GM10248 (cell line): ENCODE measurements at regions not wholly inside any gene's neighbourhood (a gene's known extent, or its start where the extent isn't known, plus 50 kb on each side); places are given as distances from the start of the nearest gene placed in this dataset.
A peak's percentile ranks its signal among the peaks of the same experiment; 100 is the strongest.
"Not testable (repeated sequence)": the region's sequence is repeated elsewhere in the genome, so short reads cannot be mapped to it uniquely, and the experiment has no call there.

Experiments
- CTCF ChIA-PET: fragments of 300-600 bp; sonication (Branson Sonifier 250); formaldehyde crosslinking; extraction: SDS; loops from one replicate; lab custom pipeline; 2021; ENCODE audit warnings: antibody characterized with exemption; lab: Yijun Ruan, JAX
- POLR2A ChIA-PET: fragments of 350-650 bp; sonication (Branson Sonifier 250); formaldehyde crosslinking; extraction: SDS; loops from one replicate; lab custom pipeline; 2020; ENCODE audit warnings: antibody characterized with exemption; lab: Yijun Ruan, JAX
- DNase-seq: peaks from one replicate; pipeline ENCODE4 v3.0.0; 2012; ENCODE audit errors: extremely low spot score
- TF ChIP-seq, protein P1 (sequence below): IDR thresholded peaks from 2 replicates; pipeline ENCODE4 v1.5.1; 2012; ENCODE audit warnings: mild to moderate bottlenecking, low read depth; ENCODE audit errors: extremely low read depth, missing control alignments, control extremely low read depth

DNA sequence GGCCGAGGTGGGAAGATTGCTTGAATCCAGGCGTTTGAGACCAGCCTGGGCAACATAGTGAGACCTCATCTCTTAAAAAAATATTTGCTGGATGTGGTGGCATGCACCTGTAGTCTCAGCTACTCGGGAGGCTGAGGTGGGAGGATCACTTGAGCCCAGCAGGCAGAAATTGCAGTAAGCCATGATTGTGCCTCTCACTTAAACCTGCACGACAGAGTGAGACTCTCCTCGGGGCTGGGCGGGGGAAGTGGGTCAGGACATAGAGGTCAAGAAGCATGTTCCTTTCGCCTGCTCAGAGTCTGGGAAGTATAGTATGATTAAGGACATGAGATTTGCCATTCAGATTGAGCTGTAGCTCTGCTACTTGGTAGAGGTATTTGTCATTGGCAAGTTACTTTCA, 52.3 kb downstream of the SEPTIN7 start:
- DNase-seq, POLR2A ChIA-PET: not testable (repeated sequence)
- CTCF ChIA-PET, result interaction anchor here (0.9 to 2.4 kb wide), 6 partner anchors 9 to 49 kb away, joined by 3 to 8 read pairs (median 3); no protein-coding TSS in a partner anchor

- no peak for DNase-seq
- ChIA-PET CTCF (interaction anchor here (1.0 to 2.4 kb wide), 3 partner anchors 10 to 129 kb away, joined by 3 to 8 read pairs (median 4); no protein-coding TSS in a partner anchor), POLR2A (no interaction called here)
- TF ChIP-seq, protein P1, sequence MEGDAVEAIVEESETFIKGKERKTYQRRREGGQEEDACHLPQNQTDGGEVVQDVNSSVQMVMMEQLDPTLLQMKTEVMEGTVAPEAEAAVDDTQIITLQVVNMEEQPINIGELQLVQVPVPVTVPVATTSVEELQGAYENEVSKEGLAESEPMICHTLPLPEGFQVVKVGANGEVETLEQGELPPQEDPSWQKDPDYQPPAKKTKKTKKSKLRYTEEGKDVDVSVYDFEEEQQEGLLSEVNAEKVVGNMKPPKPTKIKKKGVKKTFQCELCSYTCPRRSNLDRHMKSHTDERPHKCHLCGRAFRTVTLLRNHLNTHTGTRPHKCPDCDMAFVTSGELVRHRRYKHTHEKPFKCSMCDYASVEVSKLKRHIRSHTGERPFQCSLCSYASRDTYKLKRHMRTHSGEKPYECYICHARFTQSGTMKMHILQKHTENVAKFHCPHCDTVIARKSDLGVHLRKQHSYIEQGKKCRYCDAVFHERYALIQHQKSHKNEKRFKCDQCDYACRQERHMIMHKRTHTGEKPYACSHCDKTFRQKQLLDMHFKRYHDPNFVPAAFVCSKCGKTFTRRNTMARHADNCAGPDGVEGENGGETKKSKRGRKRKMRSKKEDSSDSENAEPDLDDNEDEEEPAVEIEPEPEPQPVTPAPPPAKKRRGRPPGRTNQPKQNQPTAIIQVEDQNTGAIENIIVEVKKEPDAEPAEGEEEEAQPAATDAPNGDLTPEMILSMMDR, result no peak
These were observed 53.5 kb downstream of the SEPTIN7 start for GRCh38 chr7:35854311-35854710.

DNA sequence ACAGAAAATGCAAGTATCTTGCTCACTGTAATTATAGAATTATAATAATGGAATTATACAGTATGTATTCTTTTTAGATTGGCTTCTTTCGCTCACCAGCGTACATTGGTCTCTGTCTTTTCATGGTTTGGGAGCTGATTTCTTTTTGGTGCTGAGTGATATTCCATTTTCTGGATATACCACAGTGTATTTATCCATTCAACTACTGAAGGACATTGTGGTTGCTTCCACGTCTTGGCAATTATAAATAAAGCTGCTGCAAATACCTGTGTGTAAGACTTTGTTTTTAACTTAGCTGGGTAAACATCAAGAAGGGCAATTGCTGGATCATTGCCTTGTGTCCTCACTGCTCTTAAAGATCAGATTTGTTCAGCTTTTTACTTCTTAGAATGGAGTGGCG, 55.3 kb downstream of the SEPTIN7 start:
- TF ChIP-seq, protein P1, result no peak
- CTCF ChIA-PET, result interaction anchor here (0.9 to 3.0 kb wide), 7 partner anchors 9 to 130 kb away, joined by 3 to 16 read pairs (median 5); no protein-coding TSS in a partner anchor
- no peak for DNase-seq
- POLR2A ChIA-PET, result no interaction called here

- DNase-seq, result no peak
- ChIA-PET CTCF (no interaction called here), POLR2A (no interaction called here)
- TF ChIP-seq, protein P1, result no peak
These were observed 59.8 kb downstream of the SEPTIN7 start for GRCh38 chr7:35860664-35861063.

DNA sequence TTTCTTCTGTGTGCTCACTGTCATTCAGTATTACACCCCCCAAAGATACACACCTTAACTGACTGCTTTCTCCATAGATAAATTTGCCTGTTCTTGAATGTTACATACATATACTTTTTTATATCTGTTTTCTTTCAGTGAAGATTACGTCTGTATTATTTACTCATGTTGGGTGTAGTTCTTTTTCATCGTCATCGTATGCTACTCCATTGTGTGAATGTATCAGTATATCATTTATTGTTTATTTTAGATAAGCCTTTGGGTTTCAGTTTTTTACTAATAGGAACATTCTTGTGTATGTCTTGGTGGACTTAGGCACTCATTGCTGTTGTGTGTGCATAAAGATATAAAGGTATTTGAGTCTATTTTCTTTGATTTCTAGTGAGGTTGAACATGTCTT, 64.4 kb downstream of the SEPTIN7 start:
- TF ChIP-seq, protein P1, result no peak
- CTCF ChIA-PET, result no interaction called here
- POLR2A ChIA-PET, result no interaction called here

GRCh38 chr7:35866186-35866585, 65.3 kb downstream of the SEPTIN7 start:
- CTCF ChIA-PET, result interaction anchor here (1.3 to 1.6 kb wide), 3 partner anchors 9 to 14 kb away, joined by 3 to 5 read pairs (median 4); no protein-coding TSS in a partner anchor
- no peak for DNase-seq
- POLR2A ChIA-PET, result no interaction called here
- TF ChIP-seq, protein P1, result no peak

More for the DNA sequence above, 64.4 kb downstream of the SEPTIN7 start:
- DNase-seq, result no peak

DNA sequence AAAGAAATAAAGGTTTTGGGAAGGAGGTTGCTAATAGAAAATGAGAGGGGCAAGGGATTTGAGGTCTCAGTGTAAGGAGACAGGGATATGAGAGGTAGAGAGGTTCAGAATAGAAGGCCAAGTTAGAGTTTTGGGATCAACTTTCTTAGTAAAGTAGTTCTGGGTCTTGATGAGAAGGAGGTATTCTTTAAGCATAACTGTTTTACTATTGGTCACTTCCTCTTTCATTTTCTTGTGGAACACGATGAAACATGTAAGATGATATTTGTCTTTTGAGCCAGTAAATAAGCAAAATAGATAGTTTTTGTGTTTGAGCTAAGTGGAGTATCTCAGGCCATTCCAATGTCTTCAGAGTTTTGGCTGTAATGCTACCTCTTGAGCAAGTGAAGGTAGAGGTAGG, 68.3 kb downstream of the SEPTIN7 start:
- CTCF ChIA-PET, result interaction anchor here (1.0 to 1.6 kb wide), 2 partner anchors 13 to 16 kb away, joined by 3 read pairs; no protein-coding TSS in a partner anchor
- peak; percentile 21 for DNase-seq
- POLR2A ChIA-PET, result not testable (repeated sequence)
